DMS53 treated with DMSO at 0.1 percent for 48 hours (cell line): ENCODE measurements at regions not wholly inside any gene's neighbourhood (a gene's known extent, or its start where the extent isn't known, plus 50 kb on each side); places are given as distances from the start of the nearest gene placed in this dataset.
"Not testable (repeated sequence)": the region's sequence is repeated elsewhere in the genome, so short reads cannot be mapped to it uniquely, and the experiment has no call there.

Experiments
- DNase-seq: peaks from one replicate; lab custom pipeline; 2025; ENCODE audit not compliant: unreplicated experiment; lab: John Stamatoyannopoulos, UW

- DNase-seq = no peak
These were observed 377.2 kb downstream of the RAP2B start for GRCh38 chr3:153539263-153539662.

- DNase-seq = no peak
These were observed 383.4 kb downstream of the RAP2B start for GRCh38 chr3:153545471-153545870.

DNA sequence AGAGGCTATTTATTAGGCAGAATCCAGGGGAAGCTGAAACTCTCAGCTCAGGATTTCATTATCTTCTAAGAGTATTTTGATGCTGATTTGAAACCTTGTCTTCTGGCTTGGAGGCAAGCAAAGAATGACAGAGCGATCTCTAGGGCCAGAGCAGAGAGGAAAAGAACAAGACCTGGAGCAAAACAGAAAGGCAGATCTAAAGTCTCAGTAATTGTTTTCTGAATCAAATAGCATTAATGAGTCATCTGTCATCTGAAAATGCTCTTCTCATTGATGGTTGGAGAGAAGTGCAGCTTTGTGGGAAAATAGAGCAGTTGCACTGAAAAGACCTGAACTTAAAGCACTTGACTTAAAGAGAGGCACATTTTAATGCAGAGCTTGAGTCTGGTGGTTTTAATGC lies 385.9 kb downstream of the RAP2B start:
- no peak for DNase-seq

GRCh38 chr3:153549686-153550085 lies 387.7 kb downstream of the RAP2B start:
- DNase-seq = not testable (repeated sequence)

DNA sequence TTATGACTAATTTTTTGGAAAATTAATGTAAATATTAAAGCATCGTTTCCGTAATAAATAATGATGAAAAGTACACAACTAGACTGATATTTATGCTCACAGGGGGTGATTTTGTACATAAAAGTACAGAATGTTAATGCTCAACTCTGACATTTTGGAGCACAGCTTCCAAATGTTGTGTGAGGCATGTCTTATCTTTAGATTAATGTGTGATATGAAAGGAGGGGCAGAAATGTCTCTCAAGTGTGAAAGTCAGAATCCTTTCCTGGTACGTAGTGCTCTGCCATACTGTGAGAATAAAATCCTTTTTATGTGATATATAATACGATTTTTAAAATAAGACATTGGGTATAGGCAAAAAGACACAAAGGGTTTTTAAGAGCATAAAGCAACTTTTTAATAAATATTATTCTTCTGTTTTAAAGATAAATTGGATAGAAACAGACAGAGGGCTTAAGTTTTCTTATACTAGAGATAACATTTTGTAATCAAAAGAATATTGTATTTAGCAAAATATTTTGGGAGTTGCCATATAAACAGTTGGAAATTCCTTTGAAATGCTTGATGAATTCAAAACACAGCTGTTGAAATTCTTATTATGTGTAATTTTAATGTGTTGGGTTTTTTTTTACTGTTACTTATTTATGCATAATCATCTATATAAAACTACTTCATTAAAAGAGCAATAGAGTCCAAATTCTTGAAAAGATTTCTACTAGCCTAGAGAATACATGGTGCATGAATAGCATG lies 389.7 kb downstream of the RAP2B start:
- no peak for DNase-seq

DNA sequence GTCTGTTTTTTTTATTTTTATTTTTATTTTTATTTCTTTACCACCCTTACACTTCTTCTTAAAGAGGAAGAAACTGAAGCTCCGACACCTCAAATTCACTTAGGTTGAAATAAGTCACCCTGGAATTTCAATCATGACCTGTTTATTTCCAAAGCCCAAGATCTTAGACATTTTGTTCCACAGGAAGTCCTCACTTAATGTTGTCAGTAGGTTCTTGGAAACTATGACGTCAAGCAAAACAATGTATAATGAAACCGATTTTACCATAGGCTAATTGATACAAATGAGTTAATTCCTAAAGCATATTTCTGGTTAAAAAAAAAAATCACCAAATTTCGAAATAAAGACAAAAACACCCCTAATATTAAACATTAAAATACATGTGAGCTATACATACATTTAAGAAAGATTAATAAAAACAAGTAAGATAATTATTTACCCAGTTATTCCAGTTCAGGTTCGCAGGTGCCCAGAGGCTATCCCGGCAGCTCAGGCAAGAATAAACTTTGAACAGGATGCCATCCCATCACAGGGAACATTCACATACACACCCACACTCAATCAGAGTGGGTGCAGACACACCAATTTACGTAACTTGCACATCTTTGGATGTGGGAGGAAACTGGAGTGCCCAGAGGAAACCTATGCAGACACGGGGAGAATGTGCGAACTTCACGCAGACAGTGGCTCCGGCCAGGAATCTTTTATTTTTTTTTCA lies 391.0 kb downstream of the RAP2B start:
- DNase-seq = no peak

DNA sequence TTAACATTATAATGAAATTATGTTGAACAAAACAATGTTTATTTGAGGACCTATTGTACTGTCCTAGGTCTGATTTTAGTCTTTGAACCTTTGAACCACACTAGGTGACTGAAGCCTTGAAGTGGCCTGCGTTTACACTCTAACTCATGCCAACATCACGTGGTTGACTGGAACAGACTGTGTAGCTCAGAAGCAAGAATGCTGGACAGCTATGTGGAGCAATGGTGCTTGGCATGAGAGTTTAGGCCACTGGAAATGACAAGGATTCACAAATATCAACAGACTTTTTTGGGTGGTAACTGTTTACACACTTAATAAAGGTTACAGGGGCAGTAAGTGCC lies 391.5 kb downstream of the RAP2B start:
- DNase-seq = no peak

- DNase-seq = no peak
These were observed 393.9 kb downstream of the RAP2B start for GRCh38 chr3:153555919-153556318.

DNA sequence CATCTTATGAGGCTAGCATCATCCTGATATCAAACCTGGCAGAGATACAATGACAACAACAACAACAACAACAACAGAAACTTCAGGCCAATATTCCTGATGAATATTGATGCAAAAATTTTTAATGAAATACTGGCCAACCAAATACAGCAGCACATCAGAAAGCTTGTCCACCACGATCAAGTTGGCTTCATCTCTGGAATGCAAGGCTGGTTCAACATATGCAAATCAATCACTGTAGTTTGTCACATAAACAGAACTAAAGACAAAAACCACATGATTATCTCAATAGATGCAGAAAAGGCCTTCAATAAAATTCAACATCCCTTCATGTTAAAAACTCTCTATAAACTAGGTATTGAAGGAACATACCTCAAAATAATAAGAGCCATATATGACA lies 397.3 kb downstream of the RAP2B start:
- DNase-seq = not testable (repeated sequence)

DNA sequence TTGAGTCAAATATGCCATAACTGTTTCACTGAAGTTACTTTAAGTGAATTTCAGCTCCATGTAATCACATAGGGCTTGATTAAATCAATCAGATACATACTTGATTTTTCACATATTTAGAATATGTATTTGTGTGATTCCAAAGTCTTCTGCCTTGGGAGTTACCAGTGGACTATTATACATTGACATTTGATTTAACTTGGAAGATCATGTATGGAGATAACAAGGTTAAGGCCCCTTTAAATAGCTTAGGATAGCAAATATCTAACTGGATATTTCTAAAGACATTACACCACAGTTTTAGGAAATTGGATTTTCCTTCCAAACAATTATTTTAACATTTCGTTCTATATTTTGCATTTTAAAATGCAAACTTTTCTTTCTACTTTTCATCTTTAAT lies 405.0 kb downstream of the RAP2B start:
- no peak for DNase-seq

GRCh38 chr3:153567556-153567955 lies 405.5 kb downstream of the RAP2B start:
- no peak for DNase-seq

DNA sequence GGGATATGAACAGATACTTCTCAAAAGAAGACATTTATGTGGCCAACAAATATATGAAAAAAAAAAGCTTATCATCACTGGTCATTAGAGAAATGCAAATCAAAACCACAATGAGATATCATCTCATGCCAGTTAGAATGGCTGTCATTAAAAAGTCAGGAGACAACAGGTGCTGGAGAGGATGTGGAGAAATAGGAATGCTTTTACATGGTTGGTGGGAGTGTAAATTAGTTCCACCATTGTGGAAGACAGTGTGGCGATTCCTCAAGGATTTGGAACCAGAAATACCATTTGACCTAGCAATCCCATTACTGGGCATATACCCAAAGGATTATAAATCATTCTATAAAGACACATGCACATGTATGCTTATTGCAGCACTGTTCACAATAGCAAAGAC lies 408.5 kb downstream of the RAP2B start:
- not testable (repeated sequence) for DNase-seq

GRCh38 chr3:153572165-153572564 lies 410.1 kb downstream of the RAP2B start:
- no peak for DNase-seq

- DNase-seq = no peak
These were observed 410.6 kb downstream of the RAP2B start for GRCh38 chr3:153572654-153573053.

DNA sequence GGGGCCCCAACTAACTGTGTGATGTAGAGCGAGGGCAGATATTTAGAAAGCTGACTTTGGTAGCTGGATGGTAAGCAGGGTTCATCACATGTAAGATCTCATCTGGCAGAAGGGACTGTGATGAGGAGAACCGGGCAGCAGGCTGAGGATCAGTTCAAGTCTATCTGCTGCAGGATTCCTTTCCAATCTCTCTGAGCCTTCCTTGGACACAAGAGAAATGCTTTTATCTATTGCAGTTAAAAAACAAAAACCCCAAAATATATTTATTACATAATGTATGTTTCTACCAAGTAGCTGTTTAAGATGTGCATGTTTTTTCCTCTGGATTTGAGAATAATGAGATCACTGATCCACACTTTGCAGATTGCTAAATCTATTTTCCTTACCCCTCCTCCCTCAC lies 411.5 kb downstream of the RAP2B start:
- no peak for DNase-seq

GRCh38 chr3:153574445-153574844 lies 412.4 kb downstream of the RAP2B start:
- no peak for DNase-seq

DNA sequence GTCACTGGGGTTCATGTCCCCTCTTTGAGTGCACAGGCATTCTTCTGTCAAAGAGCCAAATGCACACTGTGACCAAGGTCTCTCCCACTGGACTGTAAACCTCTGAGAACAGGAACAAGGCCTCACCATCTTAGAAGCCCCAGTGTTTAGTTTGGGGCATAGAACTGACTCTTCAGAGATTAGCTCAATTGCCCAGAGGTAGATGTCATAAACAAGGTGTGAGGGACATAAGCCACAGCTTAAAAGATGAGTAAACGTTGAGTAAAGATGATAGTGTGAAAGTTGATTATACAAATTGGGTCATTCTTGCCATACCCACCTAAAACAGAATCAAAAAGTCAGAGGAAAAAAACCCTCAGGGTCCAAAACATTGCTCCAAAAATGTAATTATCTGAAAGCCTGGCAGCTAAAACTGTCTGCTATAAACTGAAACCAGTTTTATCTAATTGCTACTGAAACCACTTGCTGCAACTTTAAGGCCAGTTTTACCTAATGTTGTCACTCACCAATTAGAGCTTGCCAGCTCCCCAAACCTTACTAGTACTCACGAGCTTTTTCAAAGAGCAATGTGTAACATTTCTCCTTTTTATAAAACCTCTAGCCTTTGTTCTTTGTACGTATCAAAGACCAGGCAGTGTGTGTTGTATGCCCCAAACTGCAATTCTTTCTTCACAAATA lies 415.2 kb downstream of the RAP2B start:
- DNase-seq = no peak

DNA sequence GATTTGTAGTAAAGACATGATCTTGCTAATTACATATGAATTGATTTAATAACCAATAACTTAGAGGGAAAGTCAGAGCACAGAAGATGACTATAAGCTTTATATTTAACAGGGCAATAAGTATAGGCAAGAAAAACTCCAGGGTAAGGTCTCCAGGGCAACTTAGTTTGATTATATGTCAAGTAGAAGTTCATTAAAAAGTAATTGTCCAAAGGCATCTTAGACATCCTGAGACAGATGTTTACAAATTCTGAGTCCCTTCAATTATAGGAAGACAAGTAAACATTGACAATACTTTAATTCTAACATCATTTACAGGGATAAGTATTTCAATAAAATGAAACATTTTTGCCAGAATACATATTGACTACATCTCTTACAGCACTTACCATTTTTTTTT lies 416.0 kb downstream of the RAP2B start:
- no peak for DNase-seq

DNA sequence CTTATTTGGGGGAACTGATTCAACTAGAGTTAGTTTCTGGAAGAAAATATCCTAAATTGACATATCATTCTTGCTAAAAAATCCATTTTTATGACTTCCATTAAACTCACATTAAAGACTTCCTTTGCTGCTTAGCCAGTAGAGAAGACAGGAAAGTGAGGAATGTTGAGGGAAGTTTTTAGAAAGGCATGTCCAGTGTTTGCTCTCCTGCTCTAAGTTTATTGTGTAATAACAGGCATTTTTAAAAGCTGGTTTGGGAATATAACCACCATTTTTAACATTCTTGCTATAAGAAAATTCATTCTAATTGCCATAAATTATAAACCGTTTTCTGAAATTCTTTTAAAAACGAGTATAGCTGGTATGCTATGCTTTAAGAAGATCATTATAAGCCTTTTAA lies 428.0 kb downstream of the RAP2B start:
- no peak for DNase-seq

DNA sequence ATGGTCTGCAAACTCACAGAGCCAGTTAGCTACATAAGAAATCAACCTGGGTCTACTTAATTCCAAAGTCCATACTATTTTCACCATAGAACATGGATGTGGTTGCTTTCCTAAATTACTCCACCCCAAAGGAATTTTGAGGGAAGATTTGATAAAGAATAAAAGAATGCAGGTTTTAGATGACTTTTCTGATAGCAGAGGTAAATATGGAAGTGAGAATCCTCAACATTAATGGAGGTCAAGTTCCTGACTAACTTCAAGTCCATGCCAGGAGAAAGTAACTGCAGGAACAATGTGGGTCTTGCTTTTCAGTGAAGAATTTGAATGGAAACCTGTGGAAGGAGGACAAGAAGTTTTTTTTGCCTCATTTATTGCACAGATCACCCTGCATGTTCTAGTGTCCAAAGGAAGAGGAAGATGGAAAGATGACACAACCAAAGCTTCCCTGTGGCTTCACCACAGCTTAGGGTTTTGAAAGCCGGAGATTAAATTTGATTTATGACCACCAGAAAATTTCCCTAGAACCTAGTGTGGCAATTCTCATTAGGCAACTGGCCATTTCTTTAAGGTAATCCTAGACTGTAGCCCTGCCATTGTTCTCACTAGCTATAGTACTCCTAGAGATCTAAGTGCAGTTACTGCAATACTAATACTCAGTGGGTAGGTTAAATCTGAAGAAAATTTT lies 429.7 kb downstream of the RAP2B start:
- no peak for DNase-seq

- peak; percentile 16 for DNase-seq
These were observed 433.3 kb downstream of the RAP2B start for GRCh38 chr3:153595186-153595815.
